GM23338 (cell line): ENCODE measurements at regions not wholly inside any gene's neighbourhood (a gene's known extent, or its start where the extent isn't known, plus 50 kb on each side); places are given as distances from the start of the nearest gene placed in this dataset.

Experiments used
- ATAC-seq: fragments of 200-7000 bp; cut with Tn5 transposase; 3 replicates; pipeline ENCODE4 v1.9.1; 2020
- DNase-seq: peaks from one replicate; pipeline ENCODE4 v3.0.0-alpha.2; 2015; ENCODE audit warnings: low spot score
- H2AFZ ChIP-seq: fragments of 200-600 bp; sonication (generic); 2 replicates; pipeline ENCODE4 v1.8.0; 2016; ENCODE audit warnings: antibody characterized with exemption, mild to moderate bottlenecking, moderate library complexity
- H3F3A ChIP-seq: fragments of 200-600 bp; sonication (generic); replicated peaks from 2 replicates; pipeline ENCODE4 v1.8.0; 2017; ENCODE audit warnings: antibody characterized with exemption, mixed run types, low read depth
- H3K27ac ChIP-seq: fragments of 200-600 bp; sonication (generic); 2 replicates; pipeline ENCODE4 v1.6.1; 2016; ENCODE audit warnings: low read depth
- H3K27me3 ChIP-seq: fragments of 200-600 bp; sonication (generic); 2 replicates; pipeline ENCODE4 v1.8.0; 2016; ENCODE audit warnings: mild to moderate bottlenecking, mixed run types, moderate library complexity; ENCODE audit not compliant: insufficient read depth
- H3K36me3 ChIP-seq: fragments of 200-600 bp; sonication (generic); 2 replicates; pipeline ENCODE4 v1.8.0; 2016; ENCODE audit warnings: mild to moderate bottlenecking; ENCODE audit not compliant: insufficient read depth
- H3K4me1 ChIP-seq: fragments of 200-600 bp; sonication (generic); 2 replicates; pipeline ENCODE4 v1.8.0; 2016; ENCODE audit warnings: mild to moderate bottlenecking, moderate library complexity; ENCODE audit not compliant: insufficient read depth
- H3K4me2 ChIP-seq: fragments of 200-600 bp; sonication (generic); 2 replicates; pipeline ENCODE4 v1.7.1; 2017; ENCODE audit warnings: mixed run types
- H3K4me3 ChIP-seq: fragments of 200-600 bp; sonication (generic); 2 replicates; pipeline ENCODE4 v1.6.1; 2016; ENCODE audit warnings: mixed run types
- H3K79me2 ChIP-seq: fragments of 200-600 bp; sonication (generic); replicated peaks from 2 replicates; pipeline ENCODE4 v1.8.0; 2017; ENCODE audit warnings: mild to moderate bottlenecking; ENCODE audit not compliant: insufficient read depth
- H3K9me2 ChIP-seq: fragments of 200-600 bp; sonication (generic); 2 replicates; pipeline ENCODE4 v1.8.0; 2017; ENCODE audit not compliant: insufficient read depth
- H4K20me1 ChIP-seq: fragments of 200-600 bp; sonication (generic); replicated peaks from 2 replicates; pipeline ENCODE4 v1.8.0; 2017; ENCODE audit warnings: mild to moderate bottlenecking; ENCODE audit not compliant: insufficient read depth
- H3K27ac Mint-ChIP-seq: 2 replicates; pipeline ENCODE4 v1.8.0; 2020; ENCODE audit warnings: inconsistent platforms, mild to moderate bottlenecking, moderate library complexity, mixed read lengths
- H3K27me3 Mint-ChIP-seq: 3 replicates; pipeline ENCODE4 v1.8.0; 2022; ENCODE audit warnings: low read depth, mild to moderate bottlenecking, moderate library complexity, mixed read lengths, inconsistent platforms; ENCODE audit not compliant: insufficient read depth, poor library complexity
- H3K36me3 Mint-ChIP-seq: 3 replicates; pipeline ENCODE4 v1.8.0; 2021; ENCODE audit warnings: low read depth, mild to moderate bottlenecking, inconsistent platforms, moderate library complexity, mixed read lengths
- H3K4me1 Mint-ChIP-seq: 3 replicates; pipeline ENCODE4 v1.8.0; 2020; ENCODE audit warnings: mild to moderate bottlenecking, inconsistent platforms, mixed read lengths
- H3K4me3 Mint-ChIP-seq: 3 replicates; pipeline ENCODE4 v1.8.0; 2021; ENCODE audit warnings: moderate library complexity, mild to moderate bottlenecking, inconsistent platforms, mixed read lengths
- H3K9me3 Mint-ChIP-seq: 3 replicates; pipeline ENCODE4 v1.8.0; 2020; ENCODE audit warnings: moderate library complexity, mild to moderate bottlenecking, inconsistent platforms, mixed read lengths
- EZH2 ChIP-seq: fragments of 200-600 bp; sonication (generic); IDR thresholded peaks from one replicate; pipeline ENCODE4 v1.8.0; 2017; ENCODE audit warnings: antibody characterized with exemption, mild to moderate bottlenecking, low read depth; ENCODE audit not compliant: unreplicated experiment
- JUNB ChIP-seq: IDR thresholded peaks from one replicate; pipeline ENCODE4 v1.6.1; 2016; ENCODE audit warnings: antibody characterized with exemption; ENCODE audit not compliant: unreplicated experiment
- NANOG ChIP-seq: IDR thresholded peaks from 2 replicates; pipeline ENCODE4 v1.6.1; 2016; ENCODE audit warnings: antibody characterized with exemption, borderline replicate concordance
- POLR2AphosphoS5 ChIP-seq: IDR thresholded peaks from 2 replicates; pipeline ENCODE4 v1.6.1; 2016; ENCODE audit warnings: antibody characterized with exemption, low read depth
- ZNF462 ChIP-seq: fragments of 250-450 bp; sonication (Bioruptor Pico); IDR thresholded peaks from 2 replicates; pipeline ENCODE4 v1.5.0; 2020; ENCODE audit warnings: mild to moderate bottlenecking, moderate library complexity
- TF ChIP-seq, protein P1 (sequence below), 2 experiments: fragments of 200-600 bp in 1 of 2; sonication (generic) in 1 of 2; conservative IDR thresholded peaks; 2 replicates each; pipeline versions ENCODE4 v1.5.1 to v1.6.1; 2016 to 2017; ENCODE audit warnings: antibody characterized with exemption in 2 of 2, low read depth in 2 of 2, mild to moderate bottlenecking in 2 of 2, moderate library complexity in 1 of 2
- TF ChIP-seq, protein P2 (sequence below): IDR thresholded peaks from 2 replicates; pipeline ENCODE4 v1.6.1; 2016; ENCODE audit warnings: antibody characterized with exemption

DNA sequence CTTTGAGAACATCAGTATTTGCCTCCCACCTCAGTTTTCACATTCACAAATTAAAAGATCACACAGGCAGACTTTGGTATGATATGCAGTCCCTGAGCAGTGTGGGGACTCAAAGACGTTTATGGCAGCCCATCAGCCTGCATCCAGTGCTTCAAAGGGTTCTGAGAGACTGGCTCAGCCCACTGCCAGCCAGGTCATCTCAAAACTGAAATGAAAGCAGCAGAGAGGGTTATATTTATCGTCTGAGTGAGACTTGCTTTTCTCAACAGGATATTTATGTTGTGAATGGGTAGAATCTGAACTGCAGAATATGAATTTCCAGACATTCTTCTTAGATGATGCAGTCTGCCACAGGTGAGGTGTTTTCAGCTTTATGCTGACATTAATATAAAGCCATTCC, 159.8 kb downstream of the NRN1 start (continued):
- no peak for TF ChIP-seq ZNF462 (CRISPR knock-in tag)
- TF ChIP-seq JUNB, result no peak
- TF ChIP-seq, protein P1, sequence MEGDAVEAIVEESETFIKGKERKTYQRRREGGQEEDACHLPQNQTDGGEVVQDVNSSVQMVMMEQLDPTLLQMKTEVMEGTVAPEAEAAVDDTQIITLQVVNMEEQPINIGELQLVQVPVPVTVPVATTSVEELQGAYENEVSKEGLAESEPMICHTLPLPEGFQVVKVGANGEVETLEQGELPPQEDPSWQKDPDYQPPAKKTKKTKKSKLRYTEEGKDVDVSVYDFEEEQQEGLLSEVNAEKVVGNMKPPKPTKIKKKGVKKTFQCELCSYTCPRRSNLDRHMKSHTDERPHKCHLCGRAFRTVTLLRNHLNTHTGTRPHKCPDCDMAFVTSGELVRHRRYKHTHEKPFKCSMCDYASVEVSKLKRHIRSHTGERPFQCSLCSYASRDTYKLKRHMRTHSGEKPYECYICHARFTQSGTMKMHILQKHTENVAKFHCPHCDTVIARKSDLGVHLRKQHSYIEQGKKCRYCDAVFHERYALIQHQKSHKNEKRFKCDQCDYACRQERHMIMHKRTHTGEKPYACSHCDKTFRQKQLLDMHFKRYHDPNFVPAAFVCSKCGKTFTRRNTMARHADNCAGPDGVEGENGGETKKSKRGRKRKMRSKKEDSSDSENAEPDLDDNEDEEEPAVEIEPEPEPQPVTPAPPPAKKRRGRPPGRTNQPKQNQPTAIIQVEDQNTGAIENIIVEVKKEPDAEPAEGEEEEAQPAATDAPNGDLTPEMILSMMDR (conservative IDR thresholded peaks at IDR 0.05; ENCODE audit: low read depth in 2 of 2), result no peak
- TF ChIP-seq POLR2AphosphoS5, result no peak
- TF ChIP-seq EZH2, result no peak
- no peak for TF ChIP-seq NANOG

DNA sequence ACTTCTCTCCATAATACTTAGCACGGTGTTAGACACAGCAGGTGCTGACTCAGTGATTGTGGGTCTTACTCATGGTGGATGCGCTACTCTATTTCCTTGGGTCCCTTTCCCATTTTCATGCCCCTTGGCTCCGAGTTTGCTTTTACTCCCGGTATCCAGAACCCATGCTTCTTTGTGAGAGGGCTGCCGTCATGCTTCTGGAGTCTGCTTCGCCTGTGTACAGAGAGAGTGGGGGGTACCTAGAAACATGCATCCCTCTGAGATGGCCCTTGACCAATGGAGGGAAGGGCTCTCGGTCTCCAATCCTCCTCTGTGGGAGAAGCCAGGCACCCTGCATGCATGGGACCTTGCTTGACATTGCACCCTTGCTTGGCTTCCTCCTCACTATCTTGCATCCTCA, 160.4 kb downstream of the NRN1 start:
- H3K4me2 ChIP-seq, result no peak overlapping the region
- H3K27me3 Mint-ChIP-seq, result peaks cover 61% of the 10 kb centered on the region

More for the DNA sequence above, 160.4 kb downstream of the NRN1 start:
- peaks cover 6% of the 10 kb centered on the region; the same call in 2 of the 3 replicates for H3K9me3 Mint-ChIP-seq
- no peak overlapping the region for H3K27ac Mint-ChIP-seq
- peaks cover 10% of the 10 kb centered on the region for H3K4me1 ChIP-seq
- no peaks in the 10 kb centered on the region for H3F3A ChIP-seq
- no peak for ATAC-seq
- H3K36me3 Mint-ChIP-seq, result no peaks in the 10 kb centered on the region
- no peaks in the 10 kb centered on the region for H3K36me3 ChIP-seq
- peaks cover 71% of the 10 kb centered on the region for H3K27me3 ChIP-seq
- no peaks in the 10 kb centered on the region for H4K20me1 ChIP-seq
- DNase-seq, result no peak
- H3K9me2 ChIP-seq, result 0 out of 2 replicates have a peak, but pooled peaks cover 4% of the 10 kb centered on the region
- no peak overlapping the region for H3K4me3 ChIP-seq
- H3K4me1 Mint-ChIP-seq, result peaks cover 21% of the 10 kb centered on the region
- H3K27ac ChIP-seq, result no peak overlapping the region
- no peak overlapping the region for H2AFZ ChIP-seq
- no peaks in the 10 kb centered on the region for H3K79me2 ChIP-seq
- no peak for TF ChIP-seq NANOG
- TF ChIP-seq, protein P2, sequence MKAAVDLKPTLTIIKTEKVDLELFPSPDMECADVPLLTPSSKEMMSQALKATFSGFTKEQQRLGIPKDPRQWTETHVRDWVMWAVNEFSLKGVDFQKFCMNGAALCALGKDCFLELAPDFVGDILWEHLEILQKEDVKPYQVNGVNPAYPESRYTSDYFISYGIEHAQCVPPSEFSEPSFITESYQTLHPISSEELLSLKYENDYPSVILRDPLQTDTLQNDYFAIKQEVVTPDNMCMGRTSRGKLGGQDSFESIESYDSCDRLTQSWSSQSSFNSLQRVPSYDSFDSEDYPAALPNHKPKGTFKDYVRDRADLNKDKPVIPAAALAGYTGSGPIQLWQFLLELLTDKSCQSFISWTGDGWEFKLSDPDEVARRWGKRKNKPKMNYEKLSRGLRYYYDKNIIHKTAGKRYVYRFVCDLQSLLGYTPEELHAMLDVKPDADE, result no peak
- no peak overlapping the region for H3K4me3 Mint-ChIP-seq
